Left lung (tissue), 4 donors: ENCODE measurements at regions not wholly inside any gene's neighbourhood (a gene's known extent, or its start where the extent isn't known, plus 50 kb on each side); places are given as distances from the start of the nearest gene placed in this dataset.
A peak's percentile ranks its signal among the peaks of the same experiment; 100 is the strongest.

Source experiments
- ATAC-seq: fragments of 200-7000 bp; cut with Tn5 transposase; one replicate; pipeline ENCODE4 v1.9.1; 2020; ENCODE audit warnings: moderate library complexity
- DNase-seq, 4 donors: peaks; one replicate each; pipeline ENCODE4 v3.0.0-alpha.2; 2013 to 2020
- H3K27ac ChIP-seq, 2 donors: fragments of 200-600 bp; sonication (generic) in 1 of 2; one replicate each; pipeline versions ENCODE4 v1.5.0 to v1.8.0; 2020 to 2021
- H3K27me3 ChIP-seq, 2 donors: fragments of 200-600 bp; sonication (generic) in 1 of 2; one replicate each; pipeline versions ENCODE4 v1.5.0 to v1.8.0; 2020 to 2021
- H3K36me3 ChIP-seq, 2 donors: fragments of 200-600 bp; sonication (generic) in 1 of 2; one replicate each; pipeline versions ENCODE4 v1.5.0 to v1.8.0; 2020 to 2021
- H3K4me1 ChIP-seq, 2 donors: fragments of 200-600 bp; one replicate each; pipeline ENCODE4 v1.8.0; 2021
- H3K4me3 ChIP-seq, 2 donors: fragments of 200-600 bp; sonication (generic) in 1 of 2; one replicate each; pipeline versions ENCODE4 v1.5.0 to v1.8.0; 2020 to 2021; ENCODE audit warnings: mild to moderate bottlenecking in 1 of 2
- H3K9me3 ChIP-seq, 2 donors: fragments of 200-600 bp; sonication (generic) in 1 of 2; one replicate each; pipeline versions ENCODE4 v1.5.0 to v1.8.0; 2020 to 2021
- intact Hi-C, 2 donors: fragments of 100-400 bp; cut with DNase I; formaldehyde crosslinking; loops; one replicate each; pipeline versions ENCODE4 v1.11.2 to v1.14.2; 2022
- TF ChIP-seq, protein P1 (sequence below), 2 donors: fragments of 200-600 bp; sonication (generic) in 1 of 2; IDR thresholded peaks; one replicate each; pipeline versions ENCODE4 v1.5.0 to v1.8.0; 2021; ENCODE audit warnings: antibody characterized with exemption in 2 of 2
- donor health status: DM: no; HTN: yes; CAD: no.
- donor health status: DM: no; HTN: no; CAD: no.

DNA sequence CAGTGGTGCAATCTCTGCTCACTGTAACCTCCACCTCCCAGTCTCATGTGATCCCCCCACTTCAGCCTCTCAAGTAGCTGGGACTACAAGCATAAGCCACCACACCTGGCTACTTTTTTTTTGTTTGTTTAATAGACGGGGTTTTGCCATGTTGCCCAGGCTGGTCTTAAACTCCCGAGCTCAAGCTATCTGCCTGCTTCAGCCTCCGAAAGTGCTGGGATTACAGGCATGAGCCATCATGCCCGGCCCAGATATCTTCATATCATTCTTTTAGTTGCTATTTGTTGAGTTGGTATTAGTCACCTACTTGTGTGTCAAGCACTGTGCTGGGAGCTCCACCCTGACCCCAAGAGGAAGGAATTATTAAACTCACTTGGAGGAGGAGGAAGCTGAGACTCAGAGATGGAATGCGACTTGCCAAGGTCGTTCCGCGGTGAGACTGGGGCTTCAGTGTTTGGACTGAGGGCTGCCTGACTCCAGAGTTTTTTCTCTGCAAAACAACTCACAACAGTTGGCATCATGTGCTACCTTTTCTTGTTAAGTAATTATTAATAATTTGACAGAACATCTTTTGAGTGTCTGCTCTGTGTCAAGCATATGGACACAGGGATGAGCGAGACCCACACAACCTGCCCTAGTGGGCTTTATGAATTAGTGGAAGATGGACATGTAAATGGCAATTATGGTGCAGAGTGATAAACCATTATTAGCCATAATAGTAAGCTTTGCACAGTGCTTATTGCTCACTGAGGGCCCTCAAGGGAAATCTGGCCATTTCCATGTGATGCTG lies 132.0 kb downstream of the FOXD2 start:
- intact Hi-C loops: no loop called here
- H3K9me3 ChIP-seq: no peaks in the 10 kb centered on the region
- peak; percentile 96 for ATAC-seq
- peak overlapping the region; percentile 34 to 46 for H3K27ac ChIP-seq
- peaks cover 8 to 18% of the 10 kb centered on the region in 2 donors for H3K4me1 ChIP-seq
- DNase-seq: peak in 2 of 4 donors; percentile 65 to 77
- H3K36me3 ChIP-seq: no peaks in the 10 kb centered on the region
- H3K27me3 ChIP-seq: peaks cover 0 to 11% of the 10 kb centered on the region in 2 donors
- no peak overlapping the region for H3K4me3 ChIP-seq
- TF ChIP-seq, protein P1, sequence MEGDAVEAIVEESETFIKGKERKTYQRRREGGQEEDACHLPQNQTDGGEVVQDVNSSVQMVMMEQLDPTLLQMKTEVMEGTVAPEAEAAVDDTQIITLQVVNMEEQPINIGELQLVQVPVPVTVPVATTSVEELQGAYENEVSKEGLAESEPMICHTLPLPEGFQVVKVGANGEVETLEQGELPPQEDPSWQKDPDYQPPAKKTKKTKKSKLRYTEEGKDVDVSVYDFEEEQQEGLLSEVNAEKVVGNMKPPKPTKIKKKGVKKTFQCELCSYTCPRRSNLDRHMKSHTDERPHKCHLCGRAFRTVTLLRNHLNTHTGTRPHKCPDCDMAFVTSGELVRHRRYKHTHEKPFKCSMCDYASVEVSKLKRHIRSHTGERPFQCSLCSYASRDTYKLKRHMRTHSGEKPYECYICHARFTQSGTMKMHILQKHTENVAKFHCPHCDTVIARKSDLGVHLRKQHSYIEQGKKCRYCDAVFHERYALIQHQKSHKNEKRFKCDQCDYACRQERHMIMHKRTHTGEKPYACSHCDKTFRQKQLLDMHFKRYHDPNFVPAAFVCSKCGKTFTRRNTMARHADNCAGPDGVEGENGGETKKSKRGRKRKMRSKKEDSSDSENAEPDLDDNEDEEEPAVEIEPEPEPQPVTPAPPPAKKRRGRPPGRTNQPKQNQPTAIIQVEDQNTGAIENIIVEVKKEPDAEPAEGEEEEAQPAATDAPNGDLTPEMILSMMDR (IDR thresholded peaks at IDR 0.05): peak in 1 of 2 donors; percentile 38

DNA sequence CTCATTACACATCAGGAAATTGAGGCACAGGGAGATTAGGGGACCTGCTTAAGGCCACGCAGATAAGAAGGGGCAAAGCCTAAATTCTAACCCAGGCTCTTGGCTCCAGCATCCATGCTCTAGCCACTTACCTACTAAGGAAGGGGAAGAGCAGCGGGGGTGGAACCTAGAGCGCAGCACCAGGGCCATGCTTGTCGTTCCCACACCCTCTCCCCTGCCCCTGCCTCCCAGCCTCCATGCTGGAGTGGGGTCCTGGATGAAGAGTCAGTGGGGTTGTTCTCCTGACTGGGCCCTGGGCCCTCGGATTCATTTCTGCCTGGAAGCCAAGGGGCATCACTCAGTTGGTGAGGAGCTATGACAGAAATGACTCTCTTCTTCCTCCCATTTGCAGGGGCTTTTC lies 133.3 kb downstream of the FOXD2 start:
- Histone ChIP-seq H3K4me3 (no peak overlapping the region), H3K9me3 (no peaks in the 10 kb centered on the region), H3K27ac (no peak overlapping the region), H3K36me3 (no peaks in the 10 kb centered on the region), H3K4me1 (peaks cover 8 to 18% of the 10 kb centered on the region in 2 donors), H3K27me3 (peaks cover 0 to 11% of the 10 kb centered on the region in 2 donors)
- intact Hi-C loops: no loop called here
- TF ChIP-seq, protein P1 (IDR thresholded peaks at IDR 0.05): no peak
- no peak for ATAC-seq
- no peak for DNase-seq

DNA sequence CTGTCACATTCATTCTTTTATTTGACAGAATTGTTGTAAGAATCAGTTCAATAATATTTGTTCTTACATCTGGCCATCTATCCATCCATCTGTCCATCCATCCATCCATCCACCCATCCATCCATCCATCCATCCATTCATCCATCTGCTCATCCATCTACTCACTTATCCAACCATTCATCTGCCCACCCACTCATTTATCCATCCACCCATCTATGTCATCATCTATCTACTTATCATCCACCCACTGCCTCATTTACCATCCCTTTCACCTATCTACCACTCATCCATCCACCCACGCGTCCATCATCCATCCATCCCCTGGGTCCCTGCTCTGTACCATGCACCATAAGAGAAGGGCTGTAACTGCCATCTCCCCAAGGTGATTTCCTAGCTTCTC lies 134.1 kb downstream of the FOXD2 start:
- H3K4me1 ChIP-seq: peaks cover 8 to 18% of the 10 kb centered on the region in 2 donors
- intact Hi-C loops: no loop called here
- DNase-seq: no peak
- peaks cover 0 to 11% of the 10 kb centered on the region in 2 donors for H3K27me3 ChIP-seq
- no peak overlapping the region for H3K27ac ChIP-seq
- TF ChIP-seq, protein P1 (IDR thresholded peaks at IDR 0.05): no peak
- no peaks in the 10 kb centered on the region for H3K9me3 ChIP-seq
- no peak overlapping the region for H3K4me3 ChIP-seq
- no peak for ATAC-seq
- H3K36me3 ChIP-seq: no peaks in the 10 kb centered on the region

DNA sequence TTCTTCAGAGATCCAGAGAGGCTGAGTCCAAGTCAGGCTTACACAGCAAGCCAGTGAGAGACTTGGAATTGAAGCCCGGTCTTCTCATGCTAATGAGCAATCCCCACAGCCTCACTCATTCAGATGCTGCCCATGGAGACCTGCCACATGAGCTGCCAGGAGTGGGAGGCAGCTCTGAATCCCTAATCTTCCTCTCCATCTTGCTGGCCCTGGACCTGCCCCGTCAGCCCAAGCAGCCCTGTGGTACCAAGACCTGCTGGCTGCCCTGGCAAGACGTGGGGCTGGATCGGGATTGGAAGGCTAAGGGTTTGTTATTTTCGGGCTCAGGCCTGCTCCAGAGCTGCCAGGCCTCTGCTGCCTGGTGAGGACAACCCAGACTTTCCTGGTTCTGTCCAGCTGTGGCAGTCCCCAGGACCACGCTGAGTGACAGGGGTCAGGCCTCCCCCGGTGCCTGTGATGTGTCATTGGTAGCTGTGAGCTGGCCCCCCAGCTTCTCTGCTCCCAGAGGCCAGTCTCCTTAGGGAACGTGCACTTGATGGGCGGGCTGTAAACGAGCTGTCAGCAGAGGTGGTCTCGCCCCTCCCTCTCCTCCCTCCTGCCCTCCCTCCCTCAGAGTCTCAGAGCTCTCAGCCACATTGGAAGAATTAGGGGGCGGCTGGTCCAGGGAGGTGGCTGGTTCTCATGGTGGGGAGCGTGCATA lies 135.0 kb downstream of the FOXD2 start:
- DNase-seq: no peak
- ATAC-seq: no peak
- no peak overlapping the region for H3K27ac ChIP-seq
- H3K9me3 ChIP-seq: no peaks in the 10 kb centered on the region
- TF ChIP-seq, protein P1 (IDR thresholded peaks at IDR 0.05): no peak
- intact Hi-C loops: no loop called here
- H3K27me3 ChIP-seq: peaks cover 0 to 11% of the 10 kb centered on the region in 2 donors
- peaks cover 8 to 18% of the 10 kb centered on the region in 2 donors for H3K4me1 ChIP-seq
- no peak overlapping the region for H3K4me3 ChIP-seq
- H3K36me3 ChIP-seq: no peaks in the 10 kb centered on the region

DNA sequence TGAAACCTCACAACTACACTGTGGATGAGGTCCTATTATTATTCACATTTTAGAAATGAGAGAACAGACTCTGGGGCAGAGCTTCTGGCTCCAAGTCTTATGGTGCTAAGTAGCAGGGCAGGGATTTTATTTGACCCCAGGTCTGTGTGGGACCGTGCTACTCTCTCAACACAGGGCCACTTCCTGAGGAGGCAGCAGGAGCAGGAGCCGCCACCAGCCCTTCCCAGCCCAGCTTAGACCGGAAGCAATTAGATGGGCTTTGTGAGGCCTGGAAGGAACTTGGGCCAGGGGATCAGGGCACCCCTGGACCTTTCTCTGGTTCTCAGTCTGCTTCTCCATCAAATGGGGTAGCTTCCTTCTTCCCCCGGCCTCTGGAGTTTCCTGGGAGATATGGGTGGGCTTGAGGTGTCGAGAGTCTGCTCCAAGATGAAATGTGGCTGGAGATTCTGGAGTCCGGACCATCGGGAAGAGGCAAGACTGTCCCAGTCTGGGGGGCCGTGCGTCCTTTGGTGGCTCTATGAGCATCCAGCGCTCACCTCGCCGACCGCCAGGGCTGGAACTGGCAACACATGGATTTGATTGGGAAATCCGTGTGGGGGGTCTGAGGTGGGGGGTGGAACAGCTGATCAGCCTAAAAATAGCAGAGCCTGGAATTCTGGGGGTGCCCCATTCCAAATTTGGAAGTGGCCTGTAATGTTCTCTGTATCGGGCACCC lies 136.8 kb downstream of the FOXD2 start:
- no peak for ATAC-seq

More for the DNA sequence above, 136.8 kb downstream of the FOXD2 start:
- H3K4me3 ChIP-seq: no peak overlapping the region
- H3K4me1 ChIP-seq: peaks cover under 1 to 13% of the 10 kb centered on the region in 2 donors
- DNase-seq: no peak
- H3K9me3 ChIP-seq: no peaks in the 10 kb centered on the region
- no peaks in the 10 kb centered on the region for H3K36me3 ChIP-seq
- peaks cover 0 to 8% of the 10 kb centered on the region in 2 donors for H3K27me3 ChIP-seq
- intact Hi-C loops: no loop called here
- TF ChIP-seq, protein P1 (IDR thresholded peaks at IDR 0.05): no peak
- H3K27ac ChIP-seq: no peak overlapping the region
